ENCODE measurements at regions not wholly inside any gene's neighbourhood (a gene's known extent, or its start where the extent isn't known, plus 50 kb on each side); places are given as distances from the start of the nearest gene placed in this dataset.

- ATAC-seq (ENCODE audit: low FRiP score in 2 of 2), result no peak
- no peaks in the 10 kb centered on the region for H3K27me3 ChIP-seq
- no peak overlapping the region for H3K27ac ChIP-seq
- no peaks in the 10 kb centered on the region for H3K4me1 ChIP-seq
- H3K36me3 ChIP-seq, result no peaks in the 10 kb centered on the region
- WGBS, 2 donors, result 88 to 91% methylated on average over 2 of the region's 2 CpGs
- DNase-seq, result no peak
- no peak for TF ChIP-seq POLR2A (IDR thresholded peaks at IDR 0.05)
- no peak for TF ChIP-seq EP300 (IDR thresholded peaks at IDR 0.05)
- no peak for TF ChIP-seq CTCF (IDR thresholded peaks at IDR 0.05)
- TF ChIP-seq POLR2AphosphoS5 (IDR thresholded peaks at IDR 0.05), result no peak
- H3K4me3 ChIP-seq, result no peak overlapping the region
- H3K9me3 ChIP-seq, result no peaks in the 10 kb centered on the region
These were observed 192.1 kb upstream of the DOK6 start for GRCh38 chr18:69208545-69208944.

- no peak for DNase-seq
- H3K9me3 ChIP-seq, result no peaks in the 10 kb centered on the region
- H3K36me3 ChIP-seq, result no peaks in the 10 kb centered on the region
- H3K4me3 ChIP-seq, result no peak overlapping the region
- H3K27me3 ChIP-seq, result no peaks in the 10 kb centered on the region
- no peak for TF ChIP-seq EP300 (IDR thresholded peaks at IDR 0.05)
- TF ChIP-seq CTCF (IDR thresholded peaks at IDR 0.05), result no peak
- TF ChIP-seq POLR2AphosphoS5 (IDR thresholded peaks at IDR 0.05), result no peak
- TF ChIP-seq POLR2A (IDR thresholded peaks at IDR 0.05), result no peak
- no peak overlapping the region for H3K27ac ChIP-seq
- H3K4me1 ChIP-seq, result no peaks in the 10 kb centered on the region
- no peak for ATAC-seq (ENCODE audit: low FRiP score in 2 of 2)
These were observed 190.9 kb upstream of the DOK6 start for GRCh38 chr18:69209761-69210160.

GRCh38 chr18:69213842-69214241, 186.8 kb upstream of the DOK6 start:
- ATAC-seq (ENCODE audit: low FRiP score in 2 of 2) (no peak), DNase-seq (no peak)
- no peaks in the 10 kb centered on the region for H3K27me3 ChIP-seq
- no peaks in the 10 kb centered on the region for H3K4me1 ChIP-seq
- no peaks in the 10 kb centered on the region for H3K36me3 ChIP-seq
- H3K4me3 ChIP-seq, result no peak overlapping the region
- no peak overlapping the region for H3K27ac ChIP-seq
- 80 to 84% methylated on average over 3 of the region's 3 CpGs for WGBS, 2 donors
- H3K9me3 ChIP-seq, result no peaks in the 10 kb centered on the region
- TF ChIP-seq CTCF (IDR thresholded peaks at IDR 0.05) (no peak), POLR2A (IDR thresholded peaks at IDR 0.05) (no peak), POLR2AphosphoS5 (IDR thresholded peaks at IDR 0.05) (no peak), EP300 (IDR thresholded peaks at IDR 0.05) (no peak)

GRCh38 chr18:69215161-69215560, 185.5 kb upstream of the DOK6 start:
- DNase-seq (no peak), ATAC-seq (ENCODE audit: low FRiP score in 2 of 2) (no peak)
- H3K9me3 ChIP-seq, result no peaks in the 10 kb centered on the region
- TF ChIP-seq EP300 (IDR thresholded peaks at IDR 0.05) (no peak), POLR2AphosphoS5 (IDR thresholded peaks at IDR 0.05) (no peak), CTCF (IDR thresholded peaks at IDR 0.05) (no peak)
- H3K27ac ChIP-seq, result no peak overlapping the region
- H3K27me3 ChIP-seq, result no peaks in the 10 kb centered on the region
- WGBS, 2 donors, result 90 to 95% methylated on average over 1 of the region's 1 CpG
- H3K36me3 ChIP-seq, result no peaks in the 10 kb centered on the region
- no peaks in the 10 kb centered on the region for H3K4me1 ChIP-seq
- no peak overlapping the region for H3K4me3 ChIP-seq

- ATAC-seq (ENCODE audit: low FRiP score in 2 of 2) (no peak), DNase-seq (no peak)
- no peaks in the 10 kb centered on the region for H3K9me3 ChIP-seq
- H3K27me3 ChIP-seq, result no peaks in the 10 kb centered on the region
- no peaks in the 10 kb centered on the region for H3K4me1 ChIP-seq
- no peaks in the 10 kb centered on the region for H3K36me3 ChIP-seq
- H3K27ac ChIP-seq, result no peak overlapping the region
- TF ChIP-seq EP300 (IDR thresholded peaks at IDR 0.05), result no peak
- TF ChIP-seq CTCF (IDR thresholded peaks at IDR 0.05), result no peak
- no peak for TF ChIP-seq POLR2AphosphoS5 (IDR thresholded peaks at IDR 0.05)
- TF ChIP-seq POLR2A (IDR thresholded peaks at IDR 0.05), result no peak
- 43 to 49% methylated on average over 6 of the region's 6 CpGs for WGBS, 2 donors
- H3K4me3 ChIP-seq, result no peak overlapping the region
These were observed 184.4 kb upstream of the DOK6 start for GRCh38 chr18:69216321-69216720.

All from upper lobe of left lung (tissue), 6 donors.